B cell (primary cell): ENCODE measurements at regions not wholly inside any gene's neighbourhood (a gene's known extent, or its start where the extent isn't known, plus 50 kb on each side); places are given as distances from the start of the nearest gene placed in this dataset.

ENCODE experiments used
- EZH2 ChIP-seq: IDR thresholded peaks from 2 replicates; pipeline ENCODE4 v1.6.1; 2012; ENCODE audit warnings: borderline replicate concordance, low read depth, mild to moderate bottlenecking, moderate library complexity, low read length; ENCODE audit not compliant: insufficient read depth, poor library complexity, severe bottlenecking
- TF ChIP-seq, protein P1 (sequence below): fragments of 200-600 bp; IDR thresholded peaks from one replicate; pipeline ENCODE4 v1.8.0; 2022; ENCODE audit warnings: antibody characterized with exemption, mild to moderate bottlenecking

DNA sequence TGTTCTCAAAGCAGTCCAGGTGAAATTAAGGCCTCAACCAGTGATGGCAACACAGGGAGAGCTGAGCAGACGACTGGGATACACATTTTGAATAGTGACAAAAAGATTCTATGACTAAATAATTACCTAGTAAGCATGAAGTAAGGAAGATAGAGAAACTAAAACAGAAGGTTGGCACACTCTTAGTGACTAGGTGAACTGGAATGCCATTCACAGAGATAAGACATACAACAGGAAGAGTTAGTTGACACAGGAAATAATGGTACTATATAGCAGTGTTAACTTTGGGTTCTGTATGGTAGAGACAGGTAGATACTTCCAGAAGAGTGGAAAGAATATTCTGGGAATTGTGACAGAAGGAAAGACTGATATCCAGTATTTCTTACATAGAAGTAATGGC is 181.8 kb upstream of the NT5C1B start:
- TF ChIP-seq, protein P1, sequence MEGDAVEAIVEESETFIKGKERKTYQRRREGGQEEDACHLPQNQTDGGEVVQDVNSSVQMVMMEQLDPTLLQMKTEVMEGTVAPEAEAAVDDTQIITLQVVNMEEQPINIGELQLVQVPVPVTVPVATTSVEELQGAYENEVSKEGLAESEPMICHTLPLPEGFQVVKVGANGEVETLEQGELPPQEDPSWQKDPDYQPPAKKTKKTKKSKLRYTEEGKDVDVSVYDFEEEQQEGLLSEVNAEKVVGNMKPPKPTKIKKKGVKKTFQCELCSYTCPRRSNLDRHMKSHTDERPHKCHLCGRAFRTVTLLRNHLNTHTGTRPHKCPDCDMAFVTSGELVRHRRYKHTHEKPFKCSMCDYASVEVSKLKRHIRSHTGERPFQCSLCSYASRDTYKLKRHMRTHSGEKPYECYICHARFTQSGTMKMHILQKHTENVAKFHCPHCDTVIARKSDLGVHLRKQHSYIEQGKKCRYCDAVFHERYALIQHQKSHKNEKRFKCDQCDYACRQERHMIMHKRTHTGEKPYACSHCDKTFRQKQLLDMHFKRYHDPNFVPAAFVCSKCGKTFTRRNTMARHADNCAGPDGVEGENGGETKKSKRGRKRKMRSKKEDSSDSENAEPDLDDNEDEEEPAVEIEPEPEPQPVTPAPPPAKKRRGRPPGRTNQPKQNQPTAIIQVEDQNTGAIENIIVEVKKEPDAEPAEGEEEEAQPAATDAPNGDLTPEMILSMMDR = no peak
- no peak for TF ChIP-seq EZH2
